K562 (cell line): ENCODE measurements at regions not wholly inside any gene's neighbourhood (a gene's known extent, or its start where the extent isn't known, plus 50 kb on each side); places are given as distances from the start of the nearest gene placed in this dataset.

ENCODE experiments used
- ATAC-seq: fragments of 200-7000 bp; cut with Tn5 transposase; 3 replicates; pipeline ENCODE4 v1.9.1; 2020; ENCODE audit warnings: moderate library complexity
- BruUV-seq: library from RNA; stranded (reverse); fragments of 400-500 nt; replicated peaks from 2 replicates; lab custom pipeline; 2021; lab: Mats Ljungman, UMichigan
- CTCF ChIA-PET: fragments of 300-600 bp; formaldehyde crosslinking; extraction: SDS; loops from one replicate; lab custom pipeline; 2021; ENCODE audit warnings: low intra/inter-chr PET ratio; lab: Yijun Ruan, JAX
- POLR2A ChIA-PET: fragments of 300-600, 350-650 bp; sonication (Branson Sonifier 250); formaldehyde crosslinking; extraction: SDS; loops from one replicate; lab custom pipeline; 2021; ENCODE audit warnings: antibody characterized with exemption, inconsistent platforms; lab: Yijun Ruan, JAX
- DNase-seq, 4 experiments: peaks; one replicate each; pipeline versions ENCODE4 v3.0.0 to v3.0.0-alpha.2; 2011 to 2018; ENCODE audit warnings: low spot score in 3 of 4, mixed read lengths in 3 of 4; ENCODE audit errors: extremely low read depth in 1 of 4
- FAIRE-seq: peaks from 2 replicates; lab custom pipeline; 2011; peaks lifted over from hg19 to GRCh38; lab: Jason Lieb, UNC
- H2AFZ ChIP-seq: 2 replicates; pipeline ENCODE4 v1.6.0; 2011; ENCODE audit warnings: low read depth, low read length, control low read depth, inconsistent platforms
- H3K27ac ChIP-seq: fragments of 200-600 bp; 3 replicates; pipeline ENCODE4 v1.8.0; 2011; ENCODE audit warnings: low read depth, mild to moderate bottlenecking, control low read depth, inconsistent platforms, low read length, moderate library complexity, mixed read lengths; ENCODE audit errors: extremely low read depth
- H3K27me3 ChIP-seq, 2 experiments: fragments of 300-600 bp in 1 of 2; 2 replicates in 1 of 2; 3 replicates in 1 of 2; pipeline versions ENCODE4 v1.6.0 to v1.8.0; 2011; ENCODE audit warnings: inconsistent platforms in 2 of 2, low read length in 2 of 2, mild to moderate bottlenecking in 1 of 2, mixed read lengths in 1 of 2, moderate library complexity in 1 of 2; ENCODE audit not compliant: control insufficient read depth in 2 of 2, insufficient read depth in 2 of 2
- H3K36me3 ChIP-seq: fragments of 300-600 bp; 3 replicates; pipeline ENCODE4 v1.8.0; 2011; ENCODE audit warnings: mild to moderate bottlenecking, low read length, inconsistent platforms; ENCODE audit not compliant: control insufficient read depth, insufficient read depth
- H3K4me1 ChIP-seq, 2 experiments: fragments of 200-600 bp in 1 of 2; replicated peaks in 1 of 2; 2 replicates in 1 of 2; 3 replicates in 1 of 2; pipeline versions ENCODE4 v1.5.1 to v1.8.0; 2011; ENCODE audit warnings: inconsistent platforms in 2 of 2, low read length in 2 of 2, mild to moderate bottlenecking in 1 of 2, mixed read lengths in 1 of 2, moderate library complexity in 1 of 2; ENCODE audit not compliant: control insufficient read depth in 2 of 2, insufficient read depth in 2 of 2
- H3K4me2 ChIP-seq: 2 replicates; pipeline ENCODE4 v1.6.1; 2011; ENCODE audit warnings: low read length, control low read depth, inconsistent platforms, mixed read lengths; ENCODE audit not compliant: insufficient read depth
- H3K4me3 ChIP-seq: fragments of 200-600 bp; sonication (generic), shearing (Covaris generic); 2 replicates; pipeline ENCODE4 v1.5.1; 2016; ENCODE audit warnings: control low read depth, inconsistent platforms
- H3K79me2 ChIP-seq: fragments of 200-600 bp; 3 replicates; pipeline ENCODE4 v1.8.0; 2011; ENCODE audit warnings: low read length, inconsistent platforms; ENCODE audit not compliant: control insufficient read depth, insufficient read depth
- H3K9ac ChIP-seq, 2 experiments: 2 replicates each; pipeline versions ENCODE4 v1.6.0 to v1.6.1; 2011; ENCODE audit warnings: low read depth in 2 of 2, low read length in 2 of 2, control low read depth in 1 of 2, inconsistent platforms in 1 of 2, mild to moderate bottlenecking in 1 of 2, mixed read lengths in 1 of 2; ENCODE audit not compliant: insufficient read depth in 1 of 2
- H3K9me1 ChIP-seq: one replicate; pipeline ENCODE4 v1.6.0; 2011; ENCODE audit warnings: inconsistent platforms, mild to moderate bottlenecking, low read length, moderate library complexity; ENCODE audit not compliant: control insufficient read depth, insufficient read depth
- H3K9me3 ChIP-seq: replicated peaks from 2 replicates; pipeline ENCODE4 v1.5.1; 2011; ENCODE audit warnings: low read depth, low read length, inconsistent platforms; ENCODE audit not compliant: control insufficient read depth, insufficient read depth
- H4K20me1 ChIP-seq: replicated peaks from 2 replicates; pipeline ENCODE4 v1.6.1; 2011; ENCODE audit warnings: low read length, inconsistent platforms, mixed read lengths; ENCODE audit not compliant: control insufficient read depth, insufficient read depth
- ATF7 ChIP-seq: fragments of 450-650 bp; IDR thresholded peaks from 2 replicates; pipeline ENCODE4 v1.7.1; 2014; ENCODE audit warnings: mild to moderate bottlenecking, moderate library complexity
- BCOR ChIP-seq: fragments of 450-650 bp; IDR thresholded peaks from 2 replicates; pipeline ENCODE4 v1.6.1; 2016
- CCAR2 ChIP-seq: fragments of 200-400 bp; formaldehyde crosslinking; IDR thresholded peaks from 2 replicates; pipeline ENCODE4 v1.6.1; 2017; ENCODE audit warnings: mild to moderate bottlenecking, low read depth, low read length
- CLOCK ChIP-seq: fragments of 250-450 bp; sonication (Bioruptor Pico); IDR thresholded peaks from 2 replicates; pipeline ENCODE4 v1.4.0; 2020; ENCODE audit warnings: mild to moderate bottlenecking, moderate library complexity, borderline replicate concordance
- E2F4 ChIP-seq: sonication (generic); formaldehyde crosslinking; IDR thresholded peaks from 2 replicates; pipeline ENCODE4 v1.8.0; 2022; ENCODE audit warnings: mild to moderate bottlenecking, low read depth, missing genetic modification reagents
- GMEB1 ChIP-seq: fragments of 250-450 bp; sonication (Bioruptor Pico); IDR thresholded peaks from 2 replicates; pipeline ENCODE4 v1.4.0; 2020; ENCODE audit warnings: mild to moderate bottlenecking
- PHF20 ChIP-seq: fragments of 450-650 bp; IDR thresholded peaks from 2 replicates; pipeline ENCODE4 v1.6.1; 2018; ENCODE audit not compliant: partially characterized antibody
- RNF219 ChIP-seq: fragments of 250-450 bp; sonication (Bioruptor Pico); IDR thresholded peaks from 2 replicates; pipeline ENCODE4 v1.5.0; 2022; ENCODE audit warnings: mild to moderate bottlenecking
- SREBF2 ChIP-seq: sonication (generic); formaldehyde crosslinking; IDR thresholded peaks from 2 replicates; pipeline ENCODE4 v1.4.0; 2020; ENCODE audit warnings: mild to moderate bottlenecking, missing genetic modification reagents
- TCF15 ChIP-seq: fragments of 250-450 bp; sonication (Bioruptor Pico); IDR thresholded peaks from 2 replicates; pipeline ENCODE4 v1.8.0; 2022; ENCODE audit warnings: moderate library complexity, mild to moderate bottlenecking, inconsistent platforms
- ZBTB43 ChIP-seq: sonication (generic); formaldehyde crosslinking; IDR thresholded peaks from 2 replicates; pipeline ENCODE4 v1.8.0; 2023; ENCODE audit warnings: mild to moderate bottlenecking, missing genetic modification reagents
- ZFP30 ChIP-seq: fragments of 250-450 bp; sonication (Bioruptor Pico); IDR thresholded peaks from 2 replicates; pipeline ENCODE4 v1.8.0; 2022; ENCODE audit warnings: moderate library complexity, mild to moderate bottlenecking, inconsistent platforms, borderline replicate concordance
- WGBS: fragments of 100-300 bp; shearing (Covaris generic); methylation state at CpG from one replicate; pipeline ENCODE4 v1.1.6; 2016; ENCODE audit warnings: low coverage, mixed read lengths; ENCODE audit not compliant: insufficient coverage; ENCODE audit errors: missing lambda C conversion rate; 5-methylcytosine and 5-hydroxymethylcytosine counted together
- in situ Hi-C: fragments of 300-500 bp; cut with MboI; formaldehyde crosslinking; loops from 4 replicates; pipeline ENCODE4 v1.15.0; 2018; ENCODE audit warnings: inconsistent platforms, mixed read lengths
- intact Hi-C: fragments of 100-400 bp; cut with micrococcal nuclease; formaldehyde crosslinking; loops from 2 replicates; pipeline ENCODE4 v1.14.2; 2022

- no peak for TF ChIP-seq CLOCK (CRISPR knock-in tag)
- no peak for TF ChIP-seq ZBTB43
These were observed 553.2 kb downstream of the DTWD2 start (continued) for GRCh38 chr5:118435131-118435530.

- ATAC-seq (no peak), FAIRE-seq (no peak), DNase-seq (no peak)
- CTCF ChIA-PET, result no interaction called here
- no peak overlapping the region for H3K9ac ChIP-seq
- H3K4me3 ChIP-seq, result no peak overlapping the region
- POLR2A ChIA-PET, result no interaction called here
- H3K79me2 ChIP-seq, result no peaks in the 10 kb centered on the region
- no peaks in the 10 kb centered on the region for H3K36me3 ChIP-seq
- WGBS, result 0% methylated on average over 2 of the region's 2 CpGs
- no peak overlapping the region for H3K4me2 ChIP-seq
- in situ Hi-C loops (no loop called here), intact Hi-C loops (no loop called here)
- no peak overlapping the region for H2AFZ ChIP-seq
- H3K27me3 ChIP-seq, result no peaks in the 10 kb centered on the region
- H3K9me3 ChIP-seq, result no peaks in the 10 kb centered on the region; the same call in 1 of the 2 replicates
- no TSS peak for BruUV-seq
- no peak overlapping the region for H3K27ac ChIP-seq
- no peaks in the 10 kb centered on the region for H3K9me1 ChIP-seq
- H3K4me1 ChIP-seq, result no peaks in the 10 kb centered on the region
- H4K20me1 ChIP-seq, result no peaks in the 10 kb centered on the region
- TF ChIP-seq E2F4 (CRISPR knock-in tag) (no peak), BCOR (no peak), RNF219 (CRISPR knock-in tag) (no peak), GMEB1 (no peak), TCF15 (no peak), PHF20 (no peak), CCAR2 (no peak), SREBF2 (no peak), ZFP30 (no peak), ATF7 (no peak)
These were observed 553.8 kb downstream of the DTWD2 start for GRCh38 chr5:118434522-118434921.
